Trophoblast cell (in vitro differentiated cells and primary cell): ENCODE measurements at regions not wholly inside any gene's neighbourhood (a gene's known extent, or its start where the extent isn't known, plus 50 kb on each side); places are given as distances from the start of the nearest gene placed in this dataset.

ENCODE experiments used
- DNase-seq, 2 donors: peaks; one replicate each; pipeline ENCODE4 v3.0.0-alpha.2; 2016
- H2AFZ ChIP-seq: 2 replicates; pipeline ENCODE4 v1.6.1; 2013; ENCODE audit warnings: low read length, moderate library complexity, mild to moderate bottlenecking; ENCODE audit not compliant: insufficient read depth, poor library complexity
- H2AK5ac ChIP-seq: 2 replicates; pipeline ENCODE4 v1.6.1; 2013; ENCODE audit warnings: mild to moderate bottlenecking, low read length
- H2BK120ac ChIP-seq: 2 replicates; pipeline ENCODE4 v1.6.1; 2013; ENCODE audit warnings: low read length, mild to moderate bottlenecking, moderate library complexity; ENCODE audit not compliant: insufficient read depth, poor library complexity
- H2BK12ac ChIP-seq: 2 replicates; pipeline ENCODE4 v1.6.1; 2013; ENCODE audit warnings: mild to moderate bottlenecking, low read length, moderate library complexity
- H2BK5ac ChIP-seq: 2 replicates; pipeline ENCODE4 v1.6.1; 2013; ENCODE audit warnings: low read length, low read depth, moderate library complexity, mild to moderate bottlenecking; ENCODE audit not compliant: poor library complexity
- H3K14ac ChIP-seq: 2 replicates; pipeline ENCODE4 v1.6.1; 2013; ENCODE audit warnings: mild to moderate bottlenecking, low read length
- H3K18ac ChIP-seq: 2 replicates; pipeline ENCODE4 v1.6.1; 2013; ENCODE audit warnings: mild to moderate bottlenecking, low read length
- H3K23ac ChIP-seq: 2 replicates; pipeline ENCODE4 v1.6.1; 2013; ENCODE audit warnings: low read length
- H3K27ac ChIP-seq: 2 replicates; pipeline ENCODE4 v1.5.1; 2013; ENCODE audit warnings: low read depth, mild to moderate bottlenecking, inconsistent platforms, low read length, moderate library complexity
- H3K27me3 ChIP-seq: 2 replicates; pipeline ENCODE4 v1.6.1; 2013; ENCODE audit warnings: inconsistent platforms, mild to moderate bottlenecking, low read length, moderate library complexity; ENCODE audit not compliant: insufficient read depth
- H3K36me3 ChIP-seq, 2 experiments: 1 replicate in 1 of 2; 2 replicates in 1 of 2; pipeline ENCODE4 v1.6.1; 2013; ENCODE audit warnings: low read length in 2 of 2, mild to moderate bottlenecking in 2 of 2, moderate library complexity in 1 of 2; ENCODE audit not compliant: insufficient read depth in 2 of 2, control insufficient read depth in 1 of 2
- H3K4ac ChIP-seq: 2 replicates; pipeline ENCODE4 v1.6.1; 2013; ENCODE audit warnings: low read depth, mild to moderate bottlenecking, low read length, moderate library complexity
- H3K4me1 ChIP-seq, 2 experiments: 1 replicate in 1 of 2; 2 replicates in 1 of 2; pipeline ENCODE4 v1.6.1; 2013; ENCODE audit warnings: low read length in 2 of 2, mild to moderate bottlenecking in 2 of 2, moderate library complexity in 1 of 2; ENCODE audit not compliant: insufficient read depth in 2 of 2, control insufficient read depth in 1 of 2
- H3K4me2 ChIP-seq: 2 replicates; pipeline ENCODE4 v1.6.1; 2013; ENCODE audit warnings: inconsistent platforms, mild to moderate bottlenecking, low read length, moderate library complexity
- H3K4me3 ChIP-seq: 2 replicates; pipeline ENCODE4 v1.5.1; 2013; ENCODE audit warnings: mild to moderate bottlenecking, low read depth, low read length, inconsistent platforms
- H3K79me1 ChIP-seq: one replicate; pipeline ENCODE4 v1.6.1; 2013; ENCODE audit warnings: low read length
- H3K79me2 ChIP-seq: 2 replicates; pipeline ENCODE4 v1.6.1; 2013; ENCODE audit warnings: low read length, mild to moderate bottlenecking; ENCODE audit not compliant: control insufficient read depth, insufficient read depth, poor library complexity
- H3K9ac ChIP-seq: 2 replicates; pipeline ENCODE4 v1.6.1; 2013; ENCODE audit warnings: mild to moderate bottlenecking, low read length
- H3K9me3 ChIP-seq: 2 replicates; pipeline ENCODE4 v1.6.1; 2013; ENCODE audit warnings: low read depth, mild to moderate bottlenecking, control low read depth, inconsistent platforms, low read length; ENCODE audit not compliant: insufficient read depth
- H4K12ac ChIP-seq: 2 replicates; pipeline ENCODE4 v1.6.1; 2013; ENCODE audit warnings: low read depth, mild to moderate bottlenecking, low read length, moderate library complexity
- H4K8ac ChIP-seq: 2 replicates; pipeline ENCODE4 v1.6.1; 2013; ENCODE audit warnings: low read depth, mild to moderate bottlenecking, low read length, moderate library complexity
- H4K91ac ChIP-seq: one replicate; pipeline ENCODE4 v1.6.1; 2013; ENCODE audit warnings: low read depth, mild to moderate bottlenecking, low read length, moderate library complexity
- WGBS: extraction: QIAGEN DNeasy Blood & Tissue Kit; methylation state at CpG from one replicate; pipeline ENCODE4 v1.1.7; 2013; ENCODE audit warnings: missing lambda C conversion rate; ENCODE audit not compliant: insufficient read length, insufficient coverage; ENCODE audit errors: extremely low coverage; 5-methylcytosine and 5-hydroxymethylcytosine counted together

DNA sequence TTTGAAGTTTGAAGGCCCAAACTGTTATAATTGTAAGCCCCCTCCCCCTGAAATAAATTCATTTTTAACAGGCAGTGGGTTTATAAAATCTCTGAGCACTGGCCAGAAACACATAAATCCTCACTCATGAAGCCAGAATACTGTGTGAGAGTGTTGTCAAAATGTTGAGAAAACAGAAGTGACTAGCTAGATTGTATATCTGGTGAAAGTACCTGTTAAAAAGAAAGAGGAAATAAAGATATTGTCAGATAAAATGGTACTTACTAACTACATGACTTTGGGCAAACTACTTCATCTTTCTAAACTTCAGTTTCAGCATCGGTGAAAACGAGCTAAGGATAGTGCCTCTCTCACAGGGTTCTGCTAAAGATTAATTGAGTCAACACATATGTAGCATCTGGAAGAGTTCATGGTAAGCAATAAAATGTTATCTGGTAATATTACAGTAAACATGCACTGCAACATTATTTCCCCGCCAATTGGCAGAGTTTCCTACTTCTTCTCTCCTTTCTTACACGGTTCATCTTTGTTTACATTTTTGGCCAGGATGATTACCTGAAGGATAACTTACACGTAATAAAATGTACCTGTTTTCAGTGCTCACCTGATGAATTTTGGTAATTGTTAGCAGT, 202.5 kb upstream of the CHRM2 start:
- Histone ChIP-seq H3K4me3 (no peak overlapping the region), H3K14ac (no peak overlapping the region), H3K79me2 (no peaks in the 10 kb centered on the region), H3K27ac (no peak overlapping the region), H3K36me3 (no peaks in the 10 kb centered on the region), H3K18ac (no peak overlapping the region), H2BK5ac (no peak overlapping the region), H3K9ac (no peak overlapping the region), H4K12ac (no peak overlapping the region), H2BK120ac (no peak overlapping the region), H4K8ac (no peak overlapping the region), H3K79me1 (no peaks in the 10 kb centered on the region), H3K27me3 (no peaks in the 10 kb centered on the region), H2BK12ac (no peak overlapping the region), H3K4me1 (no peaks in the 10 kb centered on the region), H2AK5ac (no peak overlapping the region), H3K4me2 (no peak overlapping the region), H3K23ac (no peak overlapping the region), H4K91ac (no peak overlapping the region), H2AFZ (no peak overlapping the region), H3K9me3 (no peaks in the 10 kb centered on the region), H3K4ac (no peak overlapping the region)
- no CpG with 5 or more reads among the region's 5 CpGs for whole genome bisulfite sequencing
- no peak for DNase-seq

GRCh38 chr7:136664537-136664936, 203.9 kb upstream of the CHRM2 start:
- H2AFZ ChIP-seq, result no peak overlapping the region
- no peak overlapping the region for H3K14ac ChIP-seq
- H2BK5ac ChIP-seq, result no peak overlapping the region
- no peak overlapping the region for H3K18ac ChIP-seq
- no peak for DNase-seq
- H3K36me3 ChIP-seq, result no peaks in the 10 kb centered on the region
- no peaks in the 10 kb centered on the region for H3K4me1 ChIP-seq
- no peak overlapping the region for H3K27ac ChIP-seq
- no peak overlapping the region for H3K4me2 ChIP-seq
- H3K27me3 ChIP-seq, result no peaks in the 10 kb centered on the region
- H4K91ac ChIP-seq, result no peak overlapping the region
- H2AK5ac ChIP-seq, result no peak overlapping the region
- no peak overlapping the region for H4K8ac ChIP-seq
- no peaks in the 10 kb centered on the region for H3K79me2 ChIP-seq
- no peaks in the 10 kb centered on the region for H3K79me1 ChIP-seq
- no peak overlapping the region for H2BK120ac ChIP-seq
- H3K9ac ChIP-seq, result no peak overlapping the region
- H3K23ac ChIP-seq, result no peak overlapping the region
- no peak overlapping the region for H2BK12ac ChIP-seq
- WGBS, result no CpG with 5 or more reads among the region's 1 CpG
- no peak overlapping the region for H4K12ac ChIP-seq
- H3K4me3 ChIP-seq, result no peak overlapping the region
- no peaks in the 10 kb centered on the region for H3K9me3 ChIP-seq
- H3K4ac ChIP-seq, result no peak overlapping the region

DNA sequence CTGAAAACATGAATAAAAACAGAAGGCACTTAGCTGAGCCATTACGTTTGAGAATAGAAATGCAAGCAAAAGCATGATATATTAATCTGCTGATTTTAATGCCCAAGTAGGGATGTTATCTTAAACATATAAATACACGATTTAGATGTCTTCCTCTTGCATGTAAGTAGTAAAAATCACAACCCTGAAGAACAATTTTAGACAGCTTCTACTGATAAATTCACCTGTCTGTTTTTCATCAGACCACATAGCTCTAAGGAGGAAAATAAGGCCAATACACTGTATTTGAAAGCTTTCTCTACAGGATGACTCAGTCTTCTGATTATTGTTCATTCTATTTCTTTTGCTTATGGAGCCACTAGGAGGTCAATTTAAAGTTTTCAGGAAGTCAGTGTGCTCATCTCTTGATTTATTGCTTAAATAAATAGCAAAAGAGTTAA, 210.9 kb upstream of the CHRM2 start:
- no peak overlapping the region for H4K91ac ChIP-seq
- H3K23ac ChIP-seq, result no peak overlapping the region
- no peak overlapping the region for H3K9ac ChIP-seq

GRCh38 chr7:136656516-136656915, 211.9 kb upstream of the CHRM2 start:
- Histone ChIP-seq H3K36me3 (no peaks in the 10 kb centered on the region), H2BK5ac (no peak overlapping the region), H2BK120ac (no peak overlapping the region), H3K9ac (no peak overlapping the region), H3K79me1 (no peaks in the 10 kb centered on the region), H3K4me3 (no peak overlapping the region), H2AFZ (no peak overlapping the region), H3K4ac (no peak overlapping the region), H3K4me2 (no peak overlapping the region), H3K27ac (no peak overlapping the region), H3K14ac (no peak overlapping the region), H2BK12ac (no peak overlapping the region), H4K12ac (no peak overlapping the region), H3K18ac (no peak overlapping the region), H3K4me1 (no peaks in the 10 kb centered on the region), H3K23ac (no peak overlapping the region), H3K27me3 (no peaks in the 10 kb centered on the region), H3K79me2 (no peaks in the 10 kb centered on the region), H4K8ac (no peak overlapping the region), H2AK5ac (no peak overlapping the region), H4K91ac (no peak overlapping the region), H3K9me3 (no peaks in the 10 kb centered on the region)
- DNase-seq, result no peak
- WGBS, result no CpG with 5 or more reads among the region's 1 CpG

More for the DNA sequence above, 210.9 kb upstream of the CHRM2 start:
- Histone ChIP-seq H2AFZ (no peak overlapping the region), H3K18ac (no peak overlapping the region), H3K79me1 (no peaks in the 10 kb centered on the region), H4K8ac (no peak overlapping the region), H3K36me3 (no peaks in the 10 kb centered on the region), H3K4me1 (no peaks in the 10 kb centered on the region), H2BK120ac (no peak overlapping the region), H3K79me2 (no peaks in the 10 kb centered on the region), H3K27me3 (no peaks in the 10 kb centered on the region), H3K14ac (no peak overlapping the region), H2BK12ac (no peak overlapping the region), H3K9me3 (no peaks in the 10 kb centered on the region), H3K4ac (no peak overlapping the region), H3K4me3 (no peak overlapping the region), H3K4me2 (no peak overlapping the region), H2AK5ac (no peak overlapping the region), H3K27ac (no peak overlapping the region), H4K12ac (no peak overlapping the region), H2BK5ac (no peak overlapping the region)
- DNase-seq, result no peak
- no CpG with 5 or more reads among the region's 2 CpGs for WGBS
